ENCODE measurements at regions not wholly inside any gene's neighbourhood (a gene's known extent, or its start where the extent isn't known, plus 50 kb on each side); places are given as distances from the start of the nearest gene placed in this dataset.

DNA sequence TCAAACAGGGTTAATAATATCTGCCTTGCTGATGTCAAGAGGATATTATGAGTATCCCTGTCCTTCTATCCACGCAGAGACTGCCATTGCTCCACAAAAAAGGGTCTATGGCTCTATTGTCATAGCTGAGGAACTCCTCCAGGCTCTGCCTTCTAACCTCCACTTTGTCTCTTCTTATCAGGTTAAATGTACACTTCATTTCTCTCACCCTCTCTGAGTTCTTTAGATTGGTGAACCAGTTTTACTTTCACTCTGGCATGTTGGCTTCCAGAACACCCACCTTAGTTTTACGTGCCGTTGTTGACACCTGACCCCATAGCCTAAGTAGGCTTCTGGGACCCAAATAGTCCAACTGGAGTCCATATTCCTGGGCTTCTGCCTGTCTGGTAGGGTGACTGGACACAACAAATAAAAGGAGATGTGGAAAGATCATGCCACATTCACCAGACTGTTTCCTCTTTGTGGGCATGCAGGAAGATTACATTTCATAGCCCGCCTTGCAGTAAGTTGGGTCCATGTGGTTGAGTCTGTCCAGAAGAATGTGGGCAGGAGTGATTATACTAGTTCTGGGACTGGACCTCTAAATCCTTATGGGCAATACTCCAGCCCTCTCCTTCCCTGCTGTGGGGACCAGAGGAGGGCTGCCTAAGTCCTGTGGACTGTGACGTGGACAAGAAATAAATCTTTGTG is 350.4 kb upstream of the CLINT1 start:
- DNase-seq: no peak
- 88 to 90% methylated on average over 5 of the region's 5 CpGs for WGBS, 2 experiments (ENCODE audit: low coverage in 1 of 2, low lambda C conversion rate in 2 of 2, missing lambda C conversion rate in 2 of 2)
- Histone ChIP-seq H3K27me3 (replicated peaks; ENCODE audit: insufficient read depth) (no peaks in the 10 kb centered on the region), H3K4me1 (ENCODE audit: insufficient read depth) (no peaks in the 10 kb centered on the region), H3K79me2 (ENCODE audit: insufficient read depth) (no peaks in the 10 kb centered on the region), H3K9ac (no peak overlapping the region), H3K4me3 (no peak overlapping the region), H4K20me1 (ENCODE audit: insufficient read depth) (no peaks in the 10 kb centered on the region), H2AFZ (no peak overlapping the region), H3K27ac (no peak overlapping the region), H3K9me2 (ENCODE audit: insufficient read depth) (no peaks in the 10 kb centered on the region), H3K36me3 (ENCODE audit: low read depth) (no peaks in the 10 kb centered on the region), H3K9me3 (ENCODE audit: low read depth) (no peaks in the 10 kb centered on the region), H3F3A (ENCODE audit: insufficient read depth) (no peaks in the 10 kb centered on the region), H3K4me2 (ENCODE audit: unreplicated experiment) (no peak overlapping the region)
- TF ChIP-seq EZH2phosphoT487 (IDR thresholded peaks at IDR 0.05; ENCODE audit: insufficient read depth, low read depth): no peak
- TF ChIP-seq EZH2 (IDR thresholded peaks at IDR 0.05; ENCODE audit: insufficient read depth, poor library complexity, severe bottlenecking): no peak
- in situ Hi-C loops (cut with MboI): no loop called here

DNA sequence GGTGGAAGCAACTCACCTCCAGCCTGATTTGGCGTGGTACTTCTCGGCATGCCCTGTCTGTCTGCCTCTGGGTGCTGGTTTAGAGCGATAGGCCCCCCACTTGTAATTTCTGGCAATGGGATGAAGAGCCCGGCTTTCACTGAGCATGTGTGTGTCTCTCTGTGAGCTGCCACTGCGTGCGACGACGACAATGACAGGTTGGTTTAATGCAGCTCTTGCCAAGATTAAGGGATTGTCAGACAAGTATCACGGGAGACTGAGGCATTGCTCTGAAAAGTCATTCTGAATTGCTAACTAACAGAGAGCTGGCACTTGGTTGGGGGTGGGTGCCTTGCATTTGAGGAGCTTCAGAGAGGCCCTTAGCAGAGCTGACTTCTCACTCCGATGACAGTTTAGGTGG is 348.8 kb upstream of the CLINT1 start:
- Histone ChIP-seq H3K4me1 (ENCODE audit: insufficient read depth) (no peaks in the 10 kb centered on the region), H4K20me1 (ENCODE audit: insufficient read depth) (no peaks in the 10 kb centered on the region), H3K36me3 (ENCODE audit: low read depth) (no peaks in the 10 kb centered on the region), H3K9me2 (ENCODE audit: insufficient read depth) (no peaks in the 10 kb centered on the region), H3K79me2 (ENCODE audit: insufficient read depth) (no peaks in the 10 kb centered on the region), H3K4me2 (ENCODE audit: unreplicated experiment) (no peak overlapping the region), H2AFZ (no peak overlapping the region), H3K9me3 (ENCODE audit: low read depth) (no peaks in the 10 kb centered on the region), H3K27me3 (replicated peaks; ENCODE audit: insufficient read depth) (no peaks in the 10 kb centered on the region), H3K27ac (no peak overlapping the region), H3K4me3 (no peak overlapping the region), H3F3A (ENCODE audit: insufficient read depth) (no peaks in the 10 kb centered on the region), H3K9ac (no peak overlapping the region)
- 88% methylated on average over 10 of the region's 10 CpGs for WGBS, 2 experiments (ENCODE audit: low coverage in 1 of 2, low lambda C conversion rate in 2 of 2, missing lambda C conversion rate in 2 of 2)
- in situ Hi-C loops (cut with MboI): no loop called here
- DNase-seq: no peak
- no peak for TF ChIP-seq EZH2phosphoT487 (IDR thresholded peaks at IDR 0.05; ENCODE audit: insufficient read depth, low read depth)
- no peak for TF ChIP-seq EZH2 (IDR thresholded peaks at IDR 0.05; ENCODE audit: insufficient read depth, poor library complexity, severe bottlenecking)

DNA sequence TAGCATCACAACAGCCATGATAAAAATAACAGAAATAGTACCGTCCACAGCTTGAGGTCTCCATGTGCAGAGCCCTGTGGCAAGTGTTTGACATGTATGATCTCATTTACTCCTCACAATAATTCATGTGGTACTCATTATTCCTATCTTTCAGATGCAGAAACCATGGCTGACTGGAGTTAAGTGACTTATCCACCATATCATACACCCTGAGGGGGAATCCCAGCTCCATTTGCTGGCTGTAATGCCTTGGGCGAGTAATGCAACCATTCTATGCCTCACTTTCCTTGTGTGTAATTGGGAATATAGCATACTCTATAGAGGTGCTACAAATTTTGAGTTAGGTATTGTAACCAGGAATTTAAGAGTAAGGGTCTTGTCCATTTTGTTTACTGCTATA is 347.0 kb upstream of the CLINT1 start:
- TF ChIP-seq EZH2phosphoT487 (IDR thresholded peaks at IDR 0.05; ENCODE audit: insufficient read depth, low read depth): no peak
- no peak for TF ChIP-seq EZH2 (IDR thresholded peaks at IDR 0.05; ENCODE audit: insufficient read depth, poor library complexity, severe bottlenecking)
- H3K4me2 ChIP-seq (ENCODE audit: unreplicated experiment): no peak overlapping the region
- no peaks in the 10 kb centered on the region for H3K27me3 ChIP-seq (replicated peaks; ENCODE audit: insufficient read depth)
- no peaks in the 10 kb centered on the region for H4K20me1 ChIP-seq (ENCODE audit: insufficient read depth)
- in situ Hi-C loops (cut with MboI): no loop called here
- no peaks in the 10 kb centered on the region for H3K4me1 ChIP-seq (ENCODE audit: insufficient read depth)
- WGBS, 2 experiments (ENCODE audit: low coverage in 1 of 2, low lambda C conversion rate in 2 of 2, missing lambda C conversion rate in 2 of 2): 84 to 86% methylated on average over 2 of the region's 2 CpGs
- no peaks in the 10 kb centered on the region for H3K9me3 ChIP-seq (ENCODE audit: low read depth)
- no peak for DNase-seq
- no peaks in the 10 kb centered on the region for H3K79me2 ChIP-seq (ENCODE audit: insufficient read depth)
- H3K4me3 ChIP-seq: no peak overlapping the region
- H3K9ac ChIP-seq: no peak overlapping the region
- H3K36me3 ChIP-seq (ENCODE audit: low read depth): no peaks in the 10 kb centered on the region
- no peaks in the 10 kb centered on the region for H3K9me2 ChIP-seq (ENCODE audit: insufficient read depth)
- no peak overlapping the region for H2AFZ ChIP-seq
- H3F3A ChIP-seq (ENCODE audit: insufficient read depth): no peaks in the 10 kb centered on the region
- no peak overlapping the region for H3K27ac ChIP-seq

DNA sequence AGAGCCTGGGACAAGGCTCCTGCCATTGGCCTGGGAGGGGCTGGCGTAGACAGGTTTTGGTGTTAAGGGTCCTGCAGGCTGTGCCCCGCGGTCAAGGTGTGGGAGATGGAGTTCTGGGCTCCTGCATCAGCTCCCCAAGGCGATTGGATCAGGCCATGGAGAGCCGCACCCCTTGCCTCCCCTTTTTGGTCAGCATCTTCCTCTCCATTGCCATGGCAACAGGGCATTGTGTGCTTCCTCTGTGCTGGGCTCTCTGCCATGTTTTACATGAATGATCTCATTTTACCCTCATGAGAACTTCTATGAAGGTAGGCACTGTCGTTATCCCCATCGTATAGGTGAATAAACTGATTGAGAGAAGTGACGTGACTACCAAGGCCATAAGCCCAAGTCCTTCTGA is 344.3 kb upstream of the CLINT1 start:
- in situ Hi-C loops (cut with MboI): no loop called here
- DNase-seq: peak; percentile 50

More for the DNA sequence above, 344.3 kb upstream of the CLINT1 start:
- H3K27me3 ChIP-seq (replicated peaks; ENCODE audit: insufficient read depth): no peaks in the 10 kb centered on the region
- no peak overlapping the region for H2AFZ ChIP-seq
- H4K20me1 ChIP-seq (ENCODE audit: insufficient read depth): no peaks in the 10 kb centered on the region
- no peaks in the 10 kb centered on the region for H3K36me3 ChIP-seq (ENCODE audit: low read depth)
- no peak overlapping the region for H3K4me3 ChIP-seq
- H3F3A ChIP-seq (ENCODE audit: insufficient read depth): no peaks in the 10 kb centered on the region
- no peak overlapping the region for H3K4me2 ChIP-seq (ENCODE audit: unreplicated experiment)
- H3K9ac ChIP-seq: no peak overlapping the region
- H3K4me1 ChIP-seq (ENCODE audit: insufficient read depth): no peaks in the 10 kb centered on the region
- no peak overlapping the region for H3K27ac ChIP-seq
- H3K79me2 ChIP-seq (ENCODE audit: insufficient read depth): no peaks in the 10 kb centered on the region
- TF ChIP-seq EZH2 (IDR thresholded peaks at IDR 0.05; ENCODE audit: insufficient read depth, poor library complexity, severe bottlenecking) (no peak), EZH2phosphoT487 (IDR thresholded peaks at IDR 0.05; ENCODE audit: insufficient read depth, low read depth) (no peak)
- 55 to 58% methylated on average over 8 of the region's 8 CpGs for WGBS, 2 experiments (ENCODE audit: low coverage in 1 of 2, low lambda C conversion rate in 2 of 2, missing lambda C conversion rate in 2 of 2)
- H3K9me3 ChIP-seq (ENCODE audit: low read depth): no peaks in the 10 kb centered on the region
- H3K9me2 ChIP-seq (ENCODE audit: insufficient read depth): no peaks in the 10 kb centered on the region

All from GM23248 (cell line).